HCT116 (cell line): ENCODE measurements at regions not wholly inside any gene's neighbourhood (a gene's known extent, or its start where the extent isn't known, plus 50 kb on each side); places are given as distances from the start of the nearest gene placed in this dataset.

Source experiments
- ATAC-seq: fragments of 200-7000 bp; cut with Tn5 transposase; 2 replicates; pipeline ENCODE4 v1.9.1; 2020; ENCODE audit warnings: mild to moderate bottlenecking, moderate library complexity
- BruUV-seq: library from RNA; stranded (reverse); fragments of 400-500 nt; replicated peaks from 2 replicates; lab custom pipeline; 2021; lab: Mats Ljungman, UMichigan
- CTCF ChIA-PET: fragments of 300-600 bp; sonication (Branson Sonifier 250); formaldehyde crosslinking; loops from one replicate; lab custom pipeline; 2021; ENCODE audit warnings: antibody characterized with exemption; lab: Charles Lee
- POLR2A ChIA-PET: fragments of 300-600, 350-600 bp; sonication (Branson Sonifier 250); formaldehyde crosslinking; loops from one replicate; lab custom pipeline; 2021; ENCODE audit warnings: antibody characterized with exemption; lab: Charles Lee
- RAD21 ChIA-PET, 2 experiments: fragments of 300-600 bp; sonication (Branson Sonifier 250); formaldehyde crosslinking; loops; one replicate each; lab custom pipeline; 2023; ENCODE audit warnings: low total read pairs in 2 of 2; ENCODE audit not compliant: uncharacterized antibody in 2 of 2, unreplicated experiment in 2 of 2, low non-redundant PET in 1 of 2; lab: Charles Lee
- DNase-seq: peaks from one replicate; pipeline ENCODE4 v3.0.0-alpha.2; 2010; ENCODE audit warnings: low read depth, low spot score
- H2AFZ ChIP-seq: fragments of 200-600 bp; shearing (Covaris generic), sonication (generic); 2 replicates; pipeline ENCODE4 v1.6.1; 2017; ENCODE audit warnings: low read depth, mixed run types, mixed read lengths, antibody characterized with exemption, low read length; ENCODE audit not compliant: poor library complexity, severe bottlenecking
- H3K27ac ChIP-seq: 2 replicates; pipeline ENCODE4 v1.5.1; 2012; ENCODE audit warnings: low read depth, low read length
- H3K27me3 ChIP-seq: fragments of 200-600 bp; sonication (generic); 2 replicates; pipeline ENCODE4 v1.6.1; 2016; ENCODE audit warnings: mixed run types, low read length, mixed read lengths; ENCODE audit not compliant: insufficient read depth
- H3K36me3 ChIP-seq, 2 experiments: fragments of 200-500 bp in 1 of 2; fragments of 200-600 bp in 1 of 2; sonication (Bioruptor generic) in 1 of 2; sonication (generic) in 1 of 2; 2 replicates each; pipeline versions ENCODE4 v1.5.1 to v1.6.1; 2014 to 2016; ENCODE audit warnings: low read length in 2 of 2, inconsistent platforms in 1 of 2, mixed read lengths in 1 of 2, mixed run types in 1 of 2; ENCODE audit not compliant: insufficient read depth in 2 of 2, control insufficient read depth in 1 of 2
- H3K4me1 ChIP-seq, 2 experiments: fragments of 200-600 bp in 1 of 2; sonication (generic) in 1 of 2; 2 replicates each; pipeline versions ENCODE4 v1.5.1 to v1.6.1; 2012 to 2017; ENCODE audit warnings: low read length in 2 of 2, inconsistent platforms in 1 of 2, mild to moderate bottlenecking in 1 of 2, mixed read lengths in 1 of 2, mixed run types in 1 of 2, moderate library complexity in 1 of 2; ENCODE audit not compliant: insufficient read depth in 2 of 2, control insufficient read depth in 1 of 2
- H3K4me2 ChIP-seq: fragments of 200-600 bp; sonication (generic); 2 replicates; pipeline ENCODE4 v1.6.1; 2017; ENCODE audit warnings: mixed run types, low read length, mixed read lengths
- H3K4me3 ChIP-seq, 2 experiments: fragments of 200-600 bp in 1 of 2; sonication (generic) in 1 of 2; replicated peaks in 1 of 2; 2 replicates each; pipeline ENCODE4 v1.5.1; 2011 to 2016; ENCODE audit warnings: low read length in 2 of 2, control low read depth in 1 of 2, low read depth in 1 of 2, mild to moderate bottlenecking in 1 of 2, mixed read lengths in 1 of 2, mixed run types in 1 of 2
- H3K79me2 ChIP-seq: fragments of 200-600 bp; sonication (generic); 2 replicates; pipeline ENCODE4 v1.6.1; 2017; ENCODE audit warnings: mild to moderate bottlenecking, mixed run types, low read length, moderate library complexity, mixed read lengths; ENCODE audit not compliant: insufficient read depth
- H3K9ac ChIP-seq: fragments of 200-600 bp; sonication (generic); 2 replicates; pipeline ENCODE4 v1.6.1; 2016; ENCODE audit warnings: low read length, mixed read lengths
- H3K9me2 ChIP-seq: fragments of 200-600 bp; sonication (generic), shearing (Covaris generic); 2 replicates; pipeline ENCODE4 v1.6.1; 2017; ENCODE audit warnings: mixed run types, mild to moderate bottlenecking, moderate library complexity; ENCODE audit not compliant: insufficient read depth
- H3K9me3 ChIP-seq, 2 experiments: fragments of 200-500 bp in 1 of 2; fragments of 200-600 bp in 1 of 2; sonication (Bioruptor generic) in 1 of 2; sonication (generic) in 1 of 2; 2 replicates each; pipeline ENCODE4 v1.6.1; 2014 to 2017; ENCODE audit warnings: low read length in 2 of 2, mixed read lengths in 2 of 2, inconsistent platforms in 1 of 2, low read depth in 1 of 2, mild to moderate bottlenecking in 1 of 2, mixed run types in 1 of 2, moderate library complexity in 1 of 2; ENCODE audit not compliant: control insufficient read depth in 1 of 2, insufficient read depth in 1 of 2
- H4K20me1 ChIP-seq: fragments of 200-600 bp; sonication (generic), shearing (Covaris generic); 2 replicates; pipeline ENCODE4 v1.6.1; 2017; ENCODE audit warnings: mixed run types, mild to moderate bottlenecking, moderate library complexity; ENCODE audit not compliant: insufficient read depth
- CEBPB ChIP-seq: IDR thresholded peaks from 2 replicates; pipeline ENCODE4 v1.6.1; 2012; ENCODE audit warnings: low read depth
- ELF1 ChIP-seq: IDR thresholded peaks from 2 replicates; pipeline ENCODE4 v1.6.1; 2012; ENCODE audit warnings: low read depth, borderline replicate concordance
- EZH2 ChIP-seq: fragments of 200-600 bp; sonication (generic); IDR thresholded peaks from 2 replicates; pipeline ENCODE4 v1.6.1; 2017; ENCODE audit warnings: antibody characterized with exemption, mixed run types
- EZH2phosphoT487 ChIP-seq: fragments of 200-600 bp; IDR thresholded peaks from 2 replicates; pipeline ENCODE4 v1.6.1; 2018; ENCODE audit warnings: antibody characterized with exemption, borderline replicate concordance
- JUND ChIP-seq: IDR thresholded peaks from 2 replicates; pipeline ENCODE4 v1.6.1; 2012
- MAX ChIP-seq: IDR thresholded peaks from 2 replicates; pipeline ENCODE4 v1.6.1; 2012
- POLR2A ChIP-seq: IDR thresholded peaks from 2 replicates; pipeline ENCODE4 v1.7.0; 2011; ENCODE audit warnings: borderline replicate concordance; ENCODE audit not compliant: insufficient read depth, insufficient read length; ENCODE audit errors: extremely low read depth
- POLR2AphosphoS5 ChIP-seq: IDR thresholded peaks from 2 replicates; pipeline ENCODE4 v1.6.1; 2011; ENCODE audit warnings: mild to moderate bottlenecking, low read depth, low read length, moderate library complexity
- RAD21 ChIP-seq: IDR thresholded peaks from 2 replicates; pipeline ENCODE4 v1.6.1; 2012; ENCODE audit warnings: low read depth, mild to moderate bottlenecking
- SRF ChIP-seq: IDR thresholded peaks from 2 replicates; pipeline ENCODE4 v1.6.1; 2012; ENCODE audit warnings: low read depth
- YY1 ChIP-seq: IDR thresholded peaks from 2 replicates; pipeline ENCODE4 v1.6.1; 2011; ENCODE audit warnings: low read length, low read depth, moderate library complexity, mild to moderate bottlenecking; ENCODE audit not compliant: insufficient replicate concordance; ENCODE audit errors: extremely low read depth
- ZFX ChIP-seq: fragments of 450-650 bp; IDR thresholded peaks from 2 replicates; pipeline ENCODE4 v1.6.1; 2017
- ZNF274 ChIP-seq: fragments of 200-500 bp; sonication (Bioruptor generic); IDR thresholded peaks from 2 replicates; pipeline ENCODE4 v1.6.1; 2014; ENCODE audit warnings: mild to moderate bottlenecking, low read depth, low read length, inconsistent platforms
- intact Hi-C: fragments of 100-400 bp; cut with micrococcal nuclease; formaldehyde crosslinking; loops from 2 replicates; pipeline ENCODE4 v1.10.0; 2022

- TF ChIP-seq CEBPB (no peak), SRF (no peak)
Measured at GRCh38 chr20:48313324-48313723, 514.5 kb downstream of the PREX1 start (continued).

GRCh38 chr20:48311956-48312355, 515.8 kb downstream of the PREX1 start:
- Histone ChIP-seq H3K36me3 (no peaks in the 10 kb centered on the region), H3K79me2 (no peaks in the 10 kb centered on the region), H3K4me1 (peaks cover 0 to 9% of the 10 kb centered on the region in 2 experiments; a peak in 1 of 4 replicates), H4K20me1 (no peaks in the 10 kb centered on the region), H3K9me2 (no peaks in the 10 kb centered on the region), H3K9ac (no peak overlapping the region), H3K4me3 (0 out of 4 replicates have a peak overlapping the region, but pooled peaks have one; percentile 6 to 11), H3K27me3 (no peaks in the 10 kb centered on the region), H3K9me3 (no peaks in the 10 kb centered on the region), H3K4me2 (peak overlapping the region; percentile 40; the same call in 1 of the 2 replicates)
- POLR2A ChIA-PET = no interaction called here
- DNase-seq (no peak), ATAC-seq (peak; percentile 53; the same call in 1 of the 2 replicates)
- intact Hi-C loops = no loop called here
- CTCF ChIA-PET = no interaction called here
- RAD21 ChIA-PET = no interaction called here
- BruUV-seq = no TSS peak
- TF ChIP-seq POLR2AphosphoS5 (no peak), ELF1 (no peak), RAD21 (no peak), POLR2A (peak; percentile 18), SRF (no peak), EZH2 (no peak), YY1 (no peak), ZFX (no peak)
- TF ChIP-seq, all 23 proteins: peak for 1
- Histone ChIP-seq H3K27ac (no peak overlapping the region), H2AFZ (peak overlapping the region; percentile 17)

- H3K79me2 ChIP-seq = no peaks in the 10 kb centered on the region
- no peaks in the 10 kb centered on the region for H4K20me1 ChIP-seq
- no TSS peak for BruUV-seq
- H3K9me3 ChIP-seq = no peaks in the 10 kb centered on the region
- H3K27ac ChIP-seq = no peak overlapping the region
- TF ChIP-seq JUND (no peak), EZH2phosphoT487 (no peak), ZNF274 (no peak), MAX (no peak), EZH2 (no peak)
- ChIA-PET CTCF (no interaction called here), RAD21 (no interaction called here), POLR2A (no interaction called here)
- no peak overlapping the region for H3K4me2 ChIP-seq
- DNase-seq = no peak
- intact Hi-C loops = no loop called here
- H2AFZ ChIP-seq = no peak overlapping the region
- no peak overlapping the region for H3K4me3 ChIP-seq
- no peak for ATAC-seq
- H3K9me2 ChIP-seq = no peaks in the 10 kb centered on the region
- peaks cover 0 to 9% of the 10 kb centered on the region in 2 experiments; a peak in 1 of 4 replicates for H3K4me1 ChIP-seq
- no peak overlapping the region for H3K9ac ChIP-seq
- H3K27me3 ChIP-seq = 0 out of 2 replicates have a peak, but pooled peaks cover 1% of the 10 kb centered on the region
- H3K36me3 ChIP-seq = no peaks in the 10 kb centered on the region
Measured at GRCh38 chr20:48310305-48310704, 517.5 kb downstream of the PREX1 start.
